B cell (primary cell): ENCODE measurements at regions not wholly inside any gene's neighbourhood (a gene's known extent, or its start where the extent isn't known, plus 50 kb on each side); places are given as distances from the start of the nearest gene placed in this dataset.

ENCODE experiments used
- ATAC-seq: fragments of 200-7000 bp; cut with Tn5 transposase; one replicate; pipeline ENCODE4 v1.10.0; 2021; ENCODE audit warnings: low read depth, mild to moderate bottlenecking, moderate number of reproducible peaks, moderate library complexity
- CTCF ChIA-PET: fragments of 350-600 bp; sonication (Branson Sonifier 250); formaldehyde crosslinking; loops from one replicate; lab custom pipeline; 2021; ENCODE audit warnings: antibody characterized with exemption, inconsistent platforms; lab: Charles Lee
- POLR2A ChIA-PET: fragments of 350-600 bp; sonication (Branson Sonifier 250); formaldehyde crosslinking; loops from one replicate; lab custom pipeline; 2021; ENCODE audit warnings: antibody characterized with exemption; lab: Charles Lee
- DNase-seq: peaks from one replicate; pipeline ENCODE4 v3.0.0; 2013
- H2AFZ ChIP-seq: 2 replicates; pipeline ENCODE4 v1.6.1; 2012; ENCODE audit warnings: mild to moderate bottlenecking, low read depth, low read length; ENCODE audit not compliant: insufficient read depth, poor library complexity, severe bottlenecking
- H3K27ac ChIP-seq, 2 donors: 1 replicate in 1 of 2; 2 replicates in 1 of 2; pipeline ENCODE4 v1.5.1; 2012 to 2013; ENCODE audit warnings: low read length in 2 of 2, mild to moderate bottlenecking in 2 of 2, moderate library complexity in 1 of 2
- H3K27me3 ChIP-seq, 4 experiments: fragments of 200-600 bp in 1 of 4; sonication (generic) in 1 of 4; replicated peaks in 1 of 4; 1 replicate in 2 of 4; 2 replicates in 2 of 4; pipeline versions ENCODE4 v1.6.1 to v1.7.0; 2013 to 2016; ENCODE audit warnings: low read length in 3 of 4, mild to moderate bottlenecking in 2 of 4, mixed read lengths in 1 of 4, moderate library complexity in 1 of 4; ENCODE audit not compliant: insufficient read depth in 4 of 4, control insufficient read depth in 3 of 4; ENCODE audit errors: control extremely low read depth in 1 of 4
- H3K36me3 ChIP-seq, 2 experiments: replicated peaks in 1 of 2; 1 replicate in 1 of 2; 2 replicates in 1 of 2; pipeline versions ENCODE4 v1.6.1 to v1.7.1; 2013; ENCODE audit warnings: low read length in 1 of 2; ENCODE audit not compliant: insufficient read depth in 2 of 2, control insufficient read depth in 1 of 2; ENCODE audit errors: control extremely low read depth in 1 of 2, extremely low read depth in 1 of 2
- H3K4me1 ChIP-seq, 2 donors: fragments of 200-600 bp in 1 of 2; sonication (generic) in 1 of 2; 1 replicate in 1 of 2; 2 replicates in 1 of 2; pipeline versions ENCODE4 v1.5.1 to v1.6.1; 2013 to 2017; ENCODE audit warnings: low read length in 2 of 2; ENCODE audit not compliant: control insufficient read depth in 2 of 2, insufficient read depth in 2 of 2
- H3K4me2 ChIP-seq: replicated peaks from 2 replicates; pipeline ENCODE3; 2012; ENCODE audit warnings: mild to moderate bottlenecking, low read depth, low read length; ENCODE audit not compliant: poor library complexity, severe bottlenecking
- H3K4me3 ChIP-seq, 5 experiments: fragments of 200-600 bp in 1 of 5; sonication (generic) in 1 of 5; 1 replicate in 3 of 5; 2 replicates in 2 of 5; pipeline versions ENCODE4 v1.5.1 to v1.7.0; 2011 to 2016; ENCODE audit warnings: low read length in 4 of 5, mild to moderate bottlenecking in 4 of 5, low read depth in 2 of 5, control low read depth in 1 of 5, moderate library complexity in 1 of 5; ENCODE audit not compliant: insufficient read depth in 1 of 5; ENCODE audit errors: control extremely low read depth in 1 of 5, extremely low read depth in 1 of 5
- H3K79me2 ChIP-seq: fragments of 200-600 bp; sonication (generic); one replicate; pipeline ENCODE4 v1.6.0; 2016; ENCODE audit warnings: low read length; ENCODE audit not compliant: control insufficient read depth, insufficient read depth
- H3K9ac ChIP-seq: fragments of 200-600 bp; sonication (generic); 2 replicates; pipeline ENCODE4 v1.6.1; 2017; ENCODE audit warnings: mild to moderate bottlenecking, low read length, moderate library complexity
- H3K9me3 ChIP-seq, 3 donors: one replicate each; pipeline versions ENCODE4 v1.6.1 to v1.7.1; 2013; ENCODE audit warnings: low read length in 2 of 3; ENCODE audit not compliant: control insufficient read depth in 2 of 3, insufficient read depth in 1 of 3; ENCODE audit errors: control extremely low read depth in 1 of 3
- H4K20me1 ChIP-seq: 2 replicates; pipeline ENCODE4 v1.6.0; 2012; ENCODE audit warnings: mild to moderate bottlenecking, low read length; ENCODE audit not compliant: insufficient read depth, control insufficient read depth, poor library complexity, severe bottlenecking
- H3K27ac Mint-ChIP-seq: one replicate; pipeline ENCODE4 v1.8.0; 2021; ENCODE audit warnings: mixed read lengths
- H3K27me3 Mint-ChIP-seq: one replicate; pipeline ENCODE4 v1.8.0; 2021; ENCODE audit warnings: mixed read lengths
- H3K4me1 Mint-ChIP-seq: one replicate; pipeline ENCODE4 v1.8.0; 2021; ENCODE audit warnings: mixed read lengths
- H3K4me3 Mint-ChIP-seq: one replicate; pipeline ENCODE4 v1.8.0; 2021; ENCODE audit warnings: mixed read lengths
- H3K9me3 Mint-ChIP-seq: one replicate; pipeline ENCODE4 v1.8.0; 2022; ENCODE audit warnings: mixed read lengths; ENCODE audit not compliant: insufficient read depth
- CTCF ChIP-seq: fragments of 200-600 bp; IDR thresholded peaks from one replicate; pipeline ENCODE4 v1.8.0; 2022; ENCODE audit warnings: antibody characterized with exemption, mild to moderate bottlenecking
- EZH2 ChIP-seq: IDR thresholded peaks from 2 replicates; pipeline ENCODE4 v1.6.1; 2012; ENCODE audit warnings: borderline replicate concordance, low read depth, mild to moderate bottlenecking, moderate library complexity, low read length; ENCODE audit not compliant: insufficient read depth, poor library complexity, severe bottlenecking
- WGBS: methylation state at CpG from one replicate; pipeline ENCODE4 v1.1.5; 2013; ENCODE audit warnings: missing lambda C conversion rate; ENCODE audit not compliant: insufficient coverage; 5-methylcytosine and 5-hydroxymethylcytosine counted together
- intact Hi-C: fragments of 100-400 bp; cut with micrococcal nuclease; formaldehyde crosslinking; loops from one replicate; pipeline ENCODE4 v1.10.0; 2022

- Histone ChIP-seq H3K27me3 (no peaks in the 10 kb centered on the region), H2AFZ (no peak overlapping the region), H3K9me3 (no peaks in the 10 kb centered on the region), H3K9ac (no peak overlapping the region), H3K4me3 (no peak overlapping the region), H3K4me1 (no peaks in the 10 kb centered on the region), H3K27ac (no peak overlapping the region), H3K36me3 (no peaks in the 10 kb centered on the region), H3K4me2 (no peak overlapping the region), H4K20me1 (no peaks in the 10 kb centered on the region), H3K79me2 (no peaks in the 10 kb centered on the region)
- CTCF ChIA-PET = no interaction called here
- intact Hi-C loops = no loop called here
- DNase-seq (no peak), ATAC-seq (no peak)
- 92% methylated on average over 2 of the region's 2 CpGs for WGBS
- no peaks in the 10 kb centered on the region for H3K9me3 Mint-ChIP-seq
- no peaks in the 10 kb centered on the region for H3K4me1 Mint-ChIP-seq
- TF ChIP-seq CTCF (no peak), EZH2 (no peak)
- no peak overlapping the region for H3K4me3 Mint-ChIP-seq
- H3K27me3 Mint-ChIP-seq = no peaks in the 10 kb centered on the region
- POLR2A ChIA-PET = no interaction called here
- H3K27ac Mint-ChIP-seq = no peak overlapping the region
These were observed 78.2 kb upstream of the PTPRK start for GRCh38 chr6:128598571-128598970.

GRCh38 chr6:128597956-128598355 is 77.6 kb upstream of the PTPRK start:
- intact Hi-C loops = no loop called here
- ATAC-seq = no peak
- no peaks in the 10 kb centered on the region for H3K36me3 ChIP-seq
- no peaks in the 10 kb centered on the region for H4K20me1 ChIP-seq
- no peak overlapping the region for H3K4me2 ChIP-seq
- no peak overlapping the region for H3K27ac ChIP-seq
- ChIA-PET CTCF (no interaction called here), POLR2A (no interaction called here)
- H2AFZ ChIP-seq = no peak overlapping the region
- H3K9ac ChIP-seq = no peak overlapping the region
- Mint-ChIP-seq H3K4me1 (no peaks in the 10 kb centered on the region), H3K4me3 (no peak overlapping the region), H3K27me3 (no peaks in the 10 kb centered on the region), H3K9me3 (no peaks in the 10 kb centered on the region), H3K27ac (no peak overlapping the region)
- no peaks in the 10 kb centered on the region for H3K9me3 ChIP-seq
- H3K4me1 ChIP-seq = no peaks in the 10 kb centered on the region
- no peak overlapping the region for H3K4me3 ChIP-seq
- H3K79me2 ChIP-seq = no peaks in the 10 kb centered on the region
- TF ChIP-seq EZH2 (no peak), CTCF (no peak)
- no peaks in the 10 kb centered on the region for H3K27me3 ChIP-seq
- no peak for DNase-seq
